Calu3 (cell line): ENCODE measurements at regions not wholly inside any gene's neighbourhood (a gene's known extent, or its start where the extent isn't known, plus 50 kb on each side); places are given as distances from the start of the nearest gene placed in this dataset.

Source experiments
- BruUV-seq: library from RNA; stranded (reverse); fragments of 400-500 nt; replicated peaks from 2 replicates; lab custom pipeline; 2021; lab: Mats Ljungman, UMichigan
- CTCF ChIA-PET: fragments of 300-600 bp; sonication (Branson Sonifier 250); formaldehyde crosslinking; loops from one replicate; lab custom pipeline; 2022; ENCODE audit warnings: antibody characterized with exemption; lab: Charles Lee
- DNase-seq: peaks from one replicate; pipeline ENCODE4 v3.0.0; 2022
- H3K27ac Mint-ChIP-seq: one replicate; pipeline ENCODE4 v1.8.0; 2022; ENCODE audit warnings: mixed read lengths; ENCODE audit not compliant: unreplicated experiment
- H3K27me3 Mint-ChIP-seq: one replicate; pipeline ENCODE4 v1.8.0; 2022; ENCODE audit warnings: mixed read lengths; ENCODE audit not compliant: unreplicated experiment
- H3K36me3 Mint-ChIP-seq: one replicate; pipeline ENCODE4 v1.8.0; 2022; ENCODE audit warnings: mild to moderate bottlenecking, moderate library complexity, mixed read lengths; ENCODE audit not compliant: insufficient read depth, unreplicated experiment
- H3K4me1 Mint-ChIP-seq: one replicate; pipeline ENCODE4 v1.8.0; 2022; ENCODE audit warnings: mild to moderate bottlenecking, low read depth, mixed read lengths; ENCODE audit not compliant: unreplicated experiment
- H3K4me3 Mint-ChIP-seq: one replicate; pipeline ENCODE4 v1.8.0; 2022; ENCODE audit warnings: mild to moderate bottlenecking, low read depth, moderate library complexity, mixed read lengths; ENCODE audit not compliant: unreplicated experiment
- H3K9me3 Mint-ChIP-seq: one replicate; pipeline ENCODE4 v1.8.0; 2022; ENCODE audit warnings: low read depth, mixed read lengths; ENCODE audit not compliant: unreplicated experiment
- CTCF ChIP-seq: fragments of 200-600 bp; IDR thresholded peaks from one replicate; pipeline ENCODE4 v1.8.0; 2022; ENCODE audit warnings: antibody characterized with exemption; ENCODE audit not compliant: unreplicated experiment
- intact Hi-C: fragments of 100-400 bp; cut with micrococcal nuclease; formaldehyde crosslinking; loops from one replicate; pipeline ENCODE4 v1.10.0; 2022; ENCODE audit not compliant: unreplicated experiment

GRCh38 chr13:89053418-89053817 is 1382.2 kb downstream of the SLITRK5 start:
- intact Hi-C loops = no loop called here
- CTCF ChIA-PET = no interaction called here
- no peaks in the 10 kb centered on the region for H3K36me3 Mint-ChIP-seq

GRCh38 chr13:89057274-89057673 is 1386.1 kb downstream of the SLITRK5 start:
- TF ChIP-seq CTCF = no peak
- no TSS peak for BruUV-seq
- no peaks in the 10 kb centered on the region for H3K9me3 Mint-ChIP-seq
- H3K36me3 Mint-ChIP-seq = no peaks in the 10 kb centered on the region
- DNase-seq = no peak
- H3K27ac Mint-ChIP-seq = no peak overlapping the region
- H3K27me3 Mint-ChIP-seq = no peaks in the 10 kb centered on the region
- H3K4me3 Mint-ChIP-seq = no peak overlapping the region
- CTCF ChIA-PET = no interaction called here
- intact Hi-C loops = no loop called here
- no peaks in the 10 kb centered on the region for H3K4me1 Mint-ChIP-seq

More at GRCh38 chr13:89053418-89053817, 1382.2 kb downstream of the SLITRK5 start:
- H3K27ac Mint-ChIP-seq = no peak overlapping the region
- H3K4me1 Mint-ChIP-seq = no peaks in the 10 kb centered on the region
- no TSS peak for BruUV-seq
- H3K4me3 Mint-ChIP-seq = no peak overlapping the region
- DNase-seq = no peak
- no peaks in the 10 kb centered on the region for H3K27me3 Mint-ChIP-seq
- TF ChIP-seq CTCF = no peak
- H3K9me3 Mint-ChIP-seq = no peaks in the 10 kb centered on the region

GRCh38 chr13:89057862-89058261 is 1386.7 kb downstream of the SLITRK5 start:
- Mint-ChIP-seq H3K27ac (no peak overlapping the region), H3K9me3 (no peaks in the 10 kb centered on the region), H3K4me1 (no peaks in the 10 kb centered on the region), H3K4me3 (no peak overlapping the region), H3K27me3 (no peaks in the 10 kb centered on the region), H3K36me3 (no peaks in the 10 kb centered on the region)
- no peak for DNase-seq
- no peak for TF ChIP-seq CTCF
- BruUV-seq = no TSS peak
- intact Hi-C loops = no loop called here
- CTCF ChIA-PET = no interaction called here

GRCh38 chr13:89061821-89062220 is 1390.7 kb downstream of the SLITRK5 start:
- Mint-ChIP-seq H3K27me3 (no peaks in the 10 kb centered on the region), H3K4me1 (no peaks in the 10 kb centered on the region), H3K9me3 (no peaks in the 10 kb centered on the region), H3K36me3 (no peaks in the 10 kb centered on the region), H3K27ac (no peak overlapping the region), H3K4me3 (no peak overlapping the region)
- no TSS peak for BruUV-seq
- no peak for DNase-seq
- intact Hi-C loops = no loop called here
- TF ChIP-seq CTCF = no peak
- CTCF ChIA-PET = no interaction called here
